NK-92 treated with Interleukin-12 subunit alpha and Interleukin-12 subunit beta, amount 100 ng/mL, for 24 hours (cell line): ENCODE measurements at regions not wholly inside any gene's neighbourhood (a gene's known extent, or its start where the extent isn't known, plus 50 kb on each side); places are given as distances from the start of the nearest gene placed in this dataset.

ENCODE experiments used
- DNase-seq: peaks from one replicate; lab custom pipeline; 2025; lab: John Stamatoyannopoulos, UW

GRCh38 chr15:98025237-98025636 is 64.7 kb downstream of the ARRDC4 start:
- no peak for DNase-seq

DNA sequence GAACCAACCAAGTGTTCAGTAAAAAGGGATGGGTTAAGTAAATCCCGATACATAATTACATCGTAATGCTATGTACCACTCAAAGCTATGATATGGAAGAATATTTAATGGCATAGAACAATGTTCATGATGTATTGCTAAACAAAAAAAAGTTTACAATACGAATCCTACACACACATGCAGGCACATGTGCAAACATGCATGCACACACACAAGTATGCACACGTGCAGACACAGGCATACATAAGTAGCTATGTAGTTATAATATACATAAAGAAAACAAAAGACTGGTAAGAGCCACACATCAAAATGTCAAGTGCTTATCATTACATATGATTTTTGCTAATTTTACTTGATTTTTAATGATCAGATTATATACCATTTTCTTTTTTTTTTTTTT is 74.2 kb downstream of the ARRDC4 start:
- DNase-seq: no peak

DNA sequence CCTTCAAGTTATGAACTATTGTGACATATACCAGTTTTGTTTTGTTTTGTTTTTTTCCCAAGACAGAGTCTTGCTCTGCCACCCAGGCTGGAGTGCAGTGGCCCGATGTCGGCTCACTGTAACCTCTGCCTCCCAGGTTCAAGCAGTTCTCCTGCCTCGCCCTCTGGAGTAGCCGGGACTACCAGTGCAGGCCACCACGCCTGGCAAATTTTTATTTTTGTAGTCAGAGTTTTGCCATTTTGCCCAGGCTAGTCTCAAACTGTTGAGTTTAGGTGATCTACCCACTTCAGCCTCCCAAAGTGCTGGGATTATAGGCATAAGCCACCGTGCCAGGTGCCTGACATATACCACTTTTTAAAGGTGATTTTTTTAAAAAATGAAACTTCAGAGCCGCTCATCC is 74.6 kb downstream of the ARRDC4 start:
- DNase-seq: no peak

GRCh38 chr15:98035577-98036010 is 75.1 kb downstream of the ARRDC4 start:
- DNase-seq: no peak

DNA sequence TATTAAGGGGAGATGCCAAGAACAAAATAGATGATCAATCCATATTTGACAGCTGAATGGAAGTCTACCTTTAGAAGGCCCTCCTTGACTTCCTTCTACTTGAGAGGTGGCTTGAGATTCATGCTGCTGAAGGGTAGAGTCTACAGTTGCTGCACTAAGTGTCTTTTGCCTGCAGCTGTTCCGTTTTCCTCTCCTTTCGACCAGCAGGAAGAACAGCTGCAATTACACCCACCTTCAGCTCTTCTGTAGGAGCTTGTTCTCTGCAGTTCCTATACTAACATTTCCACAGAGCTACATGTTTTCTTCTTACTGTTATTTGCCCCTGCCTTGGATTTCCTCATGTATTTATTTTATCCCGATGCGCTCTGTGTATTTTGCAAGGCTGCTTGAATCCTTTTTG is 79.1 kb downstream of the ARRDC4 start:
- DNase-seq: no peak

DNA sequence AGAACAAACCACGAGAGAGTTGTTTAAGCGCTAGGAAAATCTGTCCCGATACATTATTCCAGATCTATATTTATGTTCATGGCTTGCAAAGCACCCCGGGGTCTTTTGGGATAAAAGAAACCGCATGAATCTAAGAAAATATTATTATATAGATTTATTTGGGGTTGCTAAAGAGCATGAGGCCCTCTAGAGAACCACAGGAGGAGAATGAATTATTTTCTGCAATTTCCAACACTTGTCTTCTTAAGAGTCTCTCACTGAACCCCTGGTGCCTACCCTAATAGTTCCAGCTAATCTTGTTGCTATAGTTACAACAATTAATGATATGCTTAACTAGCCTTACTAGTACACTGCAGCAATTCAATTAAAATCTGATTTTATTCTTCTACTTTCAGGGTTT is 79.6 kb downstream of the ARRDC4 start:
- DNase-seq: no peak

GRCh38 chr15:98043160-98044014 is 82.9 kb downstream of the ARRDC4 start:
- no peak for DNase-seq

GRCh38 chr15:98051734-98052133 is 91.2 kb downstream of the ARRDC4 start:
- no peak for DNase-seq

DNA sequence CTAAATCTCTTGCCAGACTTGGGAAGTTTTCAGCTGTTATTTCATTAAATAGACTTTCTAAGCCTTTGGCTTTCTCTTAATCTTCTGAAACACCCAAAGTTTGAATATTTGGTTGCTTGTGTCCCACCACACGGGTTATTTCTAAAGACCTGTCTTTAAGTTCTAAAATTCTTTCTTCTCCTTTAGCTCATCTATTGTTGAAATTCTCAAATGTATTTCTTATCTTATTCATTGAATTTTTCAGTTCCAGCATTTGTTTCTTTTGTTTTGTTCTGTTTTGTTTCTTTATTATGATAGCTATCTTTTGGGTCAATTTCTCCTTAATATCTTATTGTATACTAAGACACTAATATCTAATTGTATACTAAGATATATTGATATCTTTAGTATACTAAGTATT is 97.0 kb downstream of the ARRDC4 start:
- DNase-seq: no peak

DNA sequence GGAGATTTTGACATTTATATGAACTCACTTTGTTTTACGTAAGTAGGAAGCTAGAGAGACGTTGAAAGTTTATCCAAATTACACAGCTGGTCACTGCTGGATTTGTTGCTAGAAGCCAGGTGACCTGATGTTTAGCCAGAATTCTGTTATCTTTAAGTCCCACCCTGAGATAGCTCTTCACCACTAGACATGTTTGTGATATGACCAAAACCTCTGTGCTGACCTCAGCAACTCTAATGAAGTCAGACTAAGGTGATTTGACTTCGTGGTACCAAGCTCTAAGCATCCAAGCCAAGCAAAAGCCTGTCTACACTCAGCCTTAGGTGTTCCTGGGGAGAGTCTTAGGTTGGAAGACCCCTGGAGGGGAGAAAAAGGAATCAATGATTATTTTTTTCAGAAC is 102.4 kb downstream of the ARRDC4 start:
- DNase-seq: no peak

DNA sequence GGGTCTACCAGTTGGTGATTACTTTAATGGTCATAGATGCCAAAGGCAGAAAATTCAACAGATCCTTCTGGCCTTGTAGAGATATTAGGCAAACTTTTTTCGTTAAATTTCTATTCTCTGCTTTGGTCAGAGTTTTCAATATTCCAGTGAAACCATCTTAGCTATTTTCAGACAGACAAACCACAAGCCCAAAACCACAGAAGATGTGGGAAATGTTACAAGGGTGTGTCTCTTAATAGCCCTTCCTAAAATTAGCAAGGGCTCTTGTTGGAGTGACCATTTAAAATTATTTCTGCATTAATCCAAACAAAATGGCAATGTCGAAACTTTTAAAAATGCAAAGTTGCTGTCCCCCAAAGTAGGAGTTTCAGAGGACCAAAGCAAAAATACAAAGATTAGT is 102.8 kb downstream of the ARRDC4 start:
- no peak for DNase-seq

DNA sequence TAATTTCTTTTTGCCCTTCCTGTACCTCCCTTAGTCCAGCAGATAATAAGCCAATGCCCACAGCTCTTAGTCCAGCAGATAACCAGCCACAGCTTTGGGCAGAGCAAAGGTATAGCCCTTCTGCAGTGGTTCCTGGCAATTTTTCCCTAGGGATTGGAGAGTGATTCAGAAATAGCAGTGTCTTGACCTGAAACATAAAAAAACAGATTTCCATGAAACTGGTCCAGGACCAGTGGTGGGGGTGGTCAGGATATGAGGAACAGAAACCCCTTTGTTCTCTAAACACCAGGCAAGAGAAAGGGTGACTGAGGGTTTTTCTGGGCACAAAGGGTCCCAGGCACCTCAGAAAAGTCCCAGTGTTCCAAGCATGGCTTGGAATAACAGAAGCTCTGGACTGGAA is 103.4 kb downstream of the ARRDC4 start:
- no peak for DNase-seq

DNA sequence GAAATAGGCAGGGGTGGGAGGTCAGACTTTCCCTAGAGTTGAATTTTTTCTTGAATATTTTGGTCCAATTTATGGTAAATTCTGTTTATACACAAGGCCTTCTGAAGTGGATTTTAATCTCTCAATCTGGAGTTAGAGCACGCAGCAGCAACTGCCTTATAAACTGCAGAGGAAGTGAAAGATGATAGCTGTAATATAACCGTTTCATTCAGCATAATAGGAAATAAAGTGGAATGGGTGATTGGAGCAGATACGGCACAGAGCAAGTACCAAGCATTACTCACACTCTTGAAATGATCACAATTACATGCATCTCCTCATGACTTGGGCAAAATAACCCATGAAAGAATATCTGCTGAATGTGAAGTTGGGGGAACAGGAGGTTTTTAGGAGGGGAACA is 106.8 kb downstream of the ARRDC4 start:
- DNase-seq: no peak

DNA sequence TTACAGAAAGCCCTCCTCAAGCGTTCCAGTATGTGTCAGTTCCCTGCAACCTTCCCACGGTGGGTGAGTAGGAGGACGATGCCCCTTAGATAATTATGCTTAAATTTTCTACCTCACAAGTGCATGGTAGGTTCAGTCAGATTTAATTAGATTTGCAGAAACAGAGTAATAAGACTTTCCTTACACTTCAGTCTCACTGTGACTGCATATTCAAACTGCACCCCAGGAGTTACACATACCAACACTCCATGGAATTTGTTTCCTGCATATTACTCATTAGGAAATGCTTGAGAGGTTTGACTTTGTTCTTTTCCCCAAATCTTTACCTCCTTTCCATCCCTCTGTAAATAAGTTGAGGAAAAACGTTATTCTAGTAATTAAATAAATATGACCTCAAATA is 108.8 kb downstream of the ARRDC4 start:
- no peak for DNase-seq

DNA sequence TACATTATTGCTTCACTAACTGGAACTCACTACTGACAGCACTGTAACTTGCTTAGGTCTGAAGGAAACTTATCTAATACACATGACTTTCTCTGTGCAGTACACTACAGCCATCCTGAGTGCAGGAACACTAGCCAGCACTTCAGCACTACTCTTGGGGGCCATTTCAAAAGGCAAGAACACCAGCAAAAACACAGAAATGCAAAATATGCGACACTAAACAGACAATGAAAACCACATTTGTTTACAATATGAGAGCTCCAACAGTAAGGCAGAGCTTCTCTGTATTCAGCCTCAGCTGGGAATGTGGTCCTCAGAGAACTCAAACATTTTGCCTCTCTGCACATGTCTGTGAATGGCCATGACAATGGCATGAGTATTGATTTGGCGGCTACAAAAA is 109.6 kb downstream of the ARRDC4 start:
- no peak for DNase-seq

DNA sequence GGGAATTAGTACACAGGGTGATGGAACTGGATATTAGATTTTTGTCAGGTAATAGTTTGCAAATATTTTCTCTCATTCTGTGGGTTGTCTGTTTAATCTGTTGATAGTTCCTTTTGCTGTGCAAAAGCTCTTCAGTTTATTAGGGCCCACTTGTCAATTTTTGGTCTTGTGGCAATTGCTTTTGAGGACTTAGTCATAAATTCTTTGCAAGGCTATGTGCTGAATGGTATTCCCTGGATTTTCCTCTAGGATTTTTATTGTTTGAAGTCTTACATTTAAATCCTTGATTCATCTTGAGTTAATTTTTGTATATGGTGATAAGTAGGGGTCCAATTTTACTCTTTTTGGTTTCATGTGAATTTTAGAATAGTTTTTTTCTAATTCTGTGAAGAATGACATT is 111.3 kb downstream of the ARRDC4 start:
- DNase-seq: no peak

GRCh38 chr15:98075441-98075840 is 114.9 kb downstream of the ARRDC4 start:
- DNase-seq: no peak

DNA sequence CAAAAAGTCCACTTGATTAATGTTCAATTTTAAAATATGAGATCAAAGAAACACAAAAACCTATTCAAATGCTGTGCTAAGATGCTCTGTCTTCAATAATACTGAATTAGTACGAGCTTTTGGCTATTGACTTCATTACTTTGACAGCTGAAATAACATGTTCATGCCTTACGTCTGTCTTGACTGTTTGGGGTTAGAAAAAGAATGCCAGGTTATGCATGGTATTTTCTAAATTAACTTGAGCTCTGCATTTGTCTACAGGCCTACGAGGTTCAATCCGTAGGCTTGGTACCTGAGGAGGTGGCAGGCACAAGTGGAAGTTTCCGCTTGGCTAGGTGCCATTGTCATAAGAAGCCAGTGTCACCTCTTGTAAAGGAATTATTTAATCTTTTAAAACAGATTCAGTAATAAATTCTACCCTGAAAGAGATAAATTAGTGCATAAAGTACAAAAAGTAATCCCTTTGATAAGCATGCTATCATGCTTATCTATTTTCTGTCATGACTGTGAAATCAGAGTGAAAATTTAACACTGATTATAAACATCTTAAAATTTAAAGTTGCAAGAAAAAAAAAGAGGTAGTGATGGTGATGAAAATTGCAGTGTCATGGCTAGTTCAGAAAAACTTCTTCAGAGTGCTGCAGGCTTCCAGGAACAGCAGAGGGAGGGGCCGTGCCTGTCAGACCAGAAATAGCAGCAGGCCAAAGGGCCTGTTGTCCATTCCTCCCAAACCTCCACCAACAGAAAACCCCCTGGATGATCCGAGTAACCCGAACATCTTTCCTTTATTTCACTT is 115.7 kb downstream of the ARRDC4 start:
- DNase-seq: no peak

DNA sequence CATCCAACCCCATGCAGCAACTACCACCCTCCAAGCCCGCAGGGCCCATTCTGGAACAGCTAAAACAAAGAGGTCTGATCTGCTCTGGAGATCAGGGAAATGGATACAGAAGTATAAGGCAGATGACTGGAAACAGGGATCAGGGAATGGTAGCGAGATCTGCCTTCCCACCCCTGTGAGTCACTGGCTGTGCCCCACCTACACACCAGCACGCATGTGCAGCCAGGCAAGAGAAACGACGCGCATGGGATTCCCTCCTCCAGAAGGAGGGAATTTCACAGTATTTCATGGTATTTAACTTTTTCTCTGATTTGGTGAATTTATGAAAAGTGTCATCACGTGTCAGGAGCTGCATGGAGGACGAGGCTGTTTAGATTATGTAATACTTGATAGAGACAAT is 116.7 kb downstream of the ARRDC4 start:
- no peak for DNase-seq

DNA sequence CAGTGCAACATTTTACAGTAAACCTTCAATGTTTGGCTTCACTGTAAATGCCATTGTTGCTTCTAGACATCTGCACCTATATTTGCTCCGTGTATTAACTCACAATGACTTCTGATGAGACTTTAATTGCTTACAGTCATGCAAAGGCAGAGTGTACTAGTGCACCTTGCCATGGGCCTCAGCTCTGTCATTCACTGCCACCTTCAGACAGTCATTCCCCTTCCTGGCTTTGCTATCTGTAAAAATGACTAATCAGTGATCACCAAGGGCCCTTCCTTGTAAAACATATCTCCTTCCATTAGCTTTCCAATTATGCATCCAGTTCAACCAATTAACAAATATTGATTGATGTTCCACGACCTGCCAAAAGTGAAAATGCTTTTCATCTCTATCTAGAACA is 120.3 kb downstream of the ARRDC4 start:
- DNase-seq: no peak

DNA sequence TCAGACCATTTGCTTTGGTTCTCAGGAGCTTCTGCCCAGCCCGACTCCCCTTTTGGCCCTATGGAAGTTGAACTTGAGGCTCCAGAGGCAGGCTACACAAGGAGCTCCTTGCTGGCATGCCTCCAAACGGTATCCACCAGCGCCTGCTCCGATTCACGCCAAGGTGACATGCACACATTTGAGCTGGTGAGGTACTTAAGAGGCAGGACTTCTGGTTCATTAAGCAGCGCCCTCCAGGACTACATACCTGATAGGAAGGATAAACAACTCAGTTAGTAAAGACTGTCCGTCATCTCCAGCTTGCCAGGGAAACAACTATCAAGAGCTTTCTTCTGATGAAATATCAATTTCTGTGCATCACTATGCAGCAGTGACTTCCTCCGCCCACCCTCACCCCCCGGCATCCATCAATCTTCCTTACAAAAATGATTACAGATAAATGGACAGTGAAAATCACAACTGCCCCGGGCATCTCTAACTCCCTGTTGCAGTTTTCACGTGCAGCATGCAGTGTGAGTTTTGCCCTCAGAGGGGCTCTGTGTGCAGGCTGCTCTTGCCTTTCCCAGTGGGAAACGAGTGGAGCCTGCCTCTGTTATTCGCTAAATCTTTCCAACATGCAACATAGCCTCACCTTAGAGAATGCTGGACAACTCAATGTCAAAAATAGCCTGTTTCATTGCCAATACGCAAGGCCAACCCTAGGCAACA is 122.9 kb downstream of the ARRDC4 start:
- DNase-seq: no peak

GRCh38 chr15:98085003-98085639 is 124.6 kb downstream of the ARRDC4 start:
- no peak for DNase-seq
